HUES64 (cell line): ENCODE measurements at regions not wholly inside any gene's neighbourhood (a gene's known extent, or its start where the extent isn't known, plus 50 kb on each side); places are given as distances from the start of the nearest gene placed in this dataset.

ENCODE experiments used
- H3K27ac ChIP-seq: 2 replicates; pipeline ENCODE4 v1.7.0; 2013; ENCODE audit warnings: low read depth, low read length, inconsistent platforms
- H3K27me3 ChIP-seq: 2 replicates; pipeline ENCODE4 v1.6.1; 2013; ENCODE audit warnings: mild to moderate bottlenecking, low read length; ENCODE audit not compliant: insufficient read depth
- H3K36me3 ChIP-seq: 2 replicates; pipeline ENCODE4 v1.6.1; 2013; ENCODE audit warnings: mild to moderate bottlenecking, low read length; ENCODE audit not compliant: insufficient read depth
- H3K4me1 ChIP-seq: 2 replicates; pipeline ENCODE4 v1.6.1; 2013; ENCODE audit warnings: mild to moderate bottlenecking, low read length, moderate library complexity; ENCODE audit not compliant: insufficient read depth
- H3K4me3 ChIP-seq: 2 replicates; pipeline ENCODE4 v1.5.1; 2013; ENCODE audit warnings: mild to moderate bottlenecking, low read length, moderate library complexity
- H3K9ac ChIP-seq: 2 replicates; pipeline ENCODE4 v1.6.1; 2013; ENCODE audit warnings: mild to moderate bottlenecking, low read depth, low read length
- H3K9me3 ChIP-seq: 2 replicates; pipeline ENCODE4 v1.6.1; 2013; ENCODE audit warnings: low read depth, low read length; ENCODE audit not compliant: insufficient read depth
- WGBS: fragments of 150-250, 120-280 bp; methylation state at CpG from one replicate; pipeline ENCODE4 v1.1.7; 2013; ENCODE audit warnings: missing lambda C conversion rate; 5-methylcytosine and 5-hydroxymethylcytosine counted together

- no peaks in the 10 kb centered on the region; the same call in 1 of the 2 replicates for H3K4me1 ChIP-seq
- H3K9ac ChIP-seq: no peak overlapping the region
- no peak overlapping the region for H3K27ac ChIP-seq
- H3K4me3 ChIP-seq: no peak overlapping the region
- H3K9me3 ChIP-seq: no peaks in the 10 kb centered on the region
- H3K36me3 ChIP-seq: no peaks in the 10 kb centered on the region
- no peaks in the 10 kb centered on the region for H3K27me3 ChIP-seq
- 98% methylated on average over 3 of the region's 4 CpGs for WGBS
Measured at GRCh38 chr2:6443061-6443823, 422.5 kb downstream of the CMPK2 start.

GRCh38 chr2:6444514-6444913 lies 421.2 kb downstream of the CMPK2 start:
- no peak overlapping the region for H3K27ac ChIP-seq
- peaks cover 2% of the 10 kb centered on the region; the same call in 1 of the 2 replicates for H3K4me1 ChIP-seq
- no peaks in the 10 kb centered on the region for H3K27me3 ChIP-seq
- no peak overlapping the region for H3K4me3 ChIP-seq
- 95% methylated on average over 2 of the region's 2 CpGs for WGBS
- H3K36me3 ChIP-seq: no peaks in the 10 kb centered on the region
- H3K9ac ChIP-seq: no peak overlapping the region
- no peaks in the 10 kb centered on the region for H3K9me3 ChIP-seq

- Histone ChIP-seq H3K4me3 (no peak overlapping the region), H3K9me3 (no peaks in the 10 kb centered on the region), H3K27me3 (no peaks in the 10 kb centered on the region), H3K4me1 (peaks cover 6% of the 10 kb centered on the region; the same call in 1 of the 2 replicates), H3K36me3 (no peaks in the 10 kb centered on the region), H3K27ac (no peak overlapping the region), H3K9ac (no peak overlapping the region)
- WGBS: 94% methylated on average over 3 of the region's 3 CpGs
Measured at GRCh38 chr2:6445156-6445555, 420.6 kb downstream of the CMPK2 start.

GRCh38 chr2:6446938-6447608 lies 418.6 kb downstream of the CMPK2 start:
- 95% methylated on average over 3 of the region's 3 CpGs for WGBS
- no peak overlapping the region for H3K9ac ChIP-seq
- H3K4me1 ChIP-seq: peaks cover 6% of the 10 kb centered on the region; the same call in 1 of the 2 replicates
- H3K36me3 ChIP-seq: no peaks in the 10 kb centered on the region
- no peaks in the 10 kb centered on the region for H3K9me3 ChIP-seq
- H3K27me3 ChIP-seq: no peaks in the 10 kb centered on the region
- H3K27ac ChIP-seq: no peak overlapping the region
- H3K4me3 ChIP-seq: no peak overlapping the region

GRCh38 chr2:6448893-6449292 lies 416.8 kb downstream of the CMPK2 start:
- Histone ChIP-seq H3K36me3 (no peaks in the 10 kb centered on the region), H3K4me1 (peaks cover 6% of the 10 kb centered on the region; the same call in 1 of the 2 replicates), H3K4me3 (no peak overlapping the region), H3K9ac (no peak overlapping the region), H3K27ac (no peak overlapping the region), H3K27me3 (no peaks in the 10 kb centered on the region), H3K9me3 (no peaks in the 10 kb centered on the region)
- 97% methylated on average over 7 of the region's 7 CpGs for WGBS

- Histone ChIP-seq H3K9me3 (no peaks in the 10 kb centered on the region), H3K4me1 (peaks cover 6% of the 10 kb centered on the region; the same call in 1 of the 2 replicates), H3K27me3 (no peaks in the 10 kb centered on the region), H3K27ac (no peak overlapping the region), H3K4me3 (no peak overlapping the region), H3K36me3 (no peaks in the 10 kb centered on the region), H3K9ac (no peak overlapping the region)
- 72% methylated on average over 4 of the region's 4 CpGs for WGBS
Measured at GRCh38 chr2:6449343-6449742, 416.4 kb downstream of the CMPK2 start.

GRCh38 chr2:6452702-6453481 lies 412.8 kb downstream of the CMPK2 start:
- H3K27me3 ChIP-seq: no peaks in the 10 kb centered on the region
- 90% methylated on average over 4 of the region's 4 CpGs for WGBS
- H3K4me3 ChIP-seq: no peak overlapping the region

GRCh38 chr2:6454286-6454990 lies 411.3 kb downstream of the CMPK2 start:
- H3K36me3 ChIP-seq: no peaks in the 10 kb centered on the region
- no peak overlapping the region for H3K27ac ChIP-seq
- peaks cover 5% of the 10 kb centered on the region; the same call in 1 of the 2 replicates for H3K4me1 ChIP-seq
- H3K4me3 ChIP-seq: no peak overlapping the region
- no peak overlapping the region for H3K9ac ChIP-seq
- no peaks in the 10 kb centered on the region for H3K27me3 ChIP-seq
- WGBS: 95% methylated on average over 1 of the region's 1 CpG
- H3K9me3 ChIP-seq: peaks cover 2% of the 10 kb centered on the region; the same call in 1 of the 2 replicates

More at GRCh38 chr2:6452702-6453481, 412.8 kb downstream of the CMPK2 start:
- Histone ChIP-seq H3K27ac (no peak overlapping the region), H3K4me1 (peaks cover 6% of the 10 kb centered on the region; the same call in 1 of the 2 replicates), H3K36me3 (no peaks in the 10 kb centered on the region), H3K9me3 (peaks cover 2% of the 10 kb centered on the region; the same call in 1 of the 2 replicates), H3K9ac (no peak overlapping the region)

GRCh38 chr2:6459138-6459537 lies 406.6 kb downstream of the CMPK2 start:
- Histone ChIP-seq H3K27ac (no peak overlapping the region), H3K9me3 (peaks cover 2% of the 10 kb centered on the region; the same call in 1 of the 2 replicates), H3K36me3 (no peaks in the 10 kb centered on the region), H3K27me3 (no peaks in the 10 kb centered on the region), H3K9ac (no peak overlapping the region), H3K4me3 (no peak overlapping the region), H3K4me1 (no peaks in the 10 kb centered on the region)
- WGBS: 94% methylated on average over 13 of the region's 13 CpGs

- no peaks in the 10 kb centered on the region for H3K27me3 ChIP-seq
- H3K4me1 ChIP-seq: no peaks in the 10 kb centered on the region; the same call in 1 of the 2 replicates
- H3K36me3 ChIP-seq: no peaks in the 10 kb centered on the region
- 76% methylated on average over 1 of the region's 1 CpG for WGBS
- H3K9ac ChIP-seq: no peak overlapping the region
- no peak overlapping the region for H3K27ac ChIP-seq
- no peak overlapping the region for H3K4me3 ChIP-seq
- peaks cover 12% of the 10 kb centered on the region; the same call in 1 of the 2 replicates for H3K9me3 ChIP-seq
Measured at GRCh38 chr2:6470518-6470917, 395.2 kb downstream of the CMPK2 start.
